Effector memory CD8-positive, alpha-beta T cell (primary cell): ENCODE measurements at regions not wholly inside any gene's neighbourhood (a gene's known extent, or its start where the extent isn't known, plus 50 kb on each side); places are given as distances from the start of the nearest gene placed in this dataset.
"Not testable (repeated sequence)": the region's sequence is repeated elsewhere in the genome, so short reads cannot be mapped to it uniquely, and the experiment has no call there.

Experiments
- ATAC-seq: fragments of 150-1000 bp; cut with Tn5 transposase; replicated peaks from 2 replicates; pipeline ENCODE4 v1.10.0; 2021; ENCODE audit warnings: mild to moderate bottlenecking, moderate library complexity
- DNase-seq, 3 experiments: peaks; one replicate each; pipeline ENCODE4 v3.0.0; 2021
- H3K27ac Mint-ChIP-seq, 2 donors: one replicate each; pipeline ENCODE4 v1.8.0; 2022; ENCODE audit warnings: mild to moderate bottlenecking in 2 of 2, mixed read lengths in 2 of 2, moderate library complexity in 2 of 2
- H3K27me3 Mint-ChIP-seq, 2 donors: one replicate each; pipeline ENCODE4 v1.8.0; 2022; ENCODE audit warnings: mixed read lengths in 2 of 2
- H3K36me3 Mint-ChIP-seq: one replicate; pipeline ENCODE4 v1.8.0; 2022; ENCODE audit warnings: mild to moderate bottlenecking, moderate library complexity, mixed read lengths; ENCODE audit not compliant: insufficient read depth
- H3K4me1 Mint-ChIP-seq, 2 donors: one replicate each; pipeline ENCODE4 v1.8.0; 2022; ENCODE audit warnings: low read depth in 2 of 2, mixed read lengths in 2 of 2
- H3K4me3 Mint-ChIP-seq, 2 donors: one replicate each; pipeline ENCODE4 v1.8.0; 2022; ENCODE audit warnings: mild to moderate bottlenecking in 2 of 2, mixed read lengths in 2 of 2, moderate library complexity in 2 of 2
- H3K9me3 Mint-ChIP-seq, 2 donors: one replicate each; pipeline ENCODE4 v1.8.0; 2022; ENCODE audit warnings: mixed read lengths in 2 of 2

- Mint-ChIP-seq H3K4me1 (no peaks in the 10 kb centered on the region), H3K27me3 (no peaks in the 10 kb centered on the region), H3K9me3 (peaks cover 0 to 5% of the 10 kb centered on the region in 2 donors), H3K36me3 (no peaks in the 10 kb centered on the region), H3K27ac (no peak overlapping the region), H3K4me3 (no peak overlapping the region)
- no peak for DNase-seq
- no peak for ATAC-seq
These were observed 204.3 kb upstream of the SEL1L start for GRCh38 chr14:81737938-81738337.

GRCh38 chr14:81738946-81739659 lies 205.4 kb upstream of the SEL1L start:
- Mint-ChIP-seq H3K27me3 (no peaks in the 10 kb centered on the region), H3K36me3 (no peaks in the 10 kb centered on the region), H3K4me3 (no peak overlapping the region), H3K4me1 (no peaks in the 10 kb centered on the region), H3K9me3 (peaks cover 0 to 7% of the 10 kb centered on the region in 2 donors), H3K27ac (no peak overlapping the region)
- ATAC-seq (no peak), DNase-seq (no peak)

GRCh38 chr14:81743605-81744004 lies 210.0 kb upstream of the SEL1L start:
- Mint-ChIP-seq H3K4me3 (no peak overlapping the region), H3K4me1 (no peaks in the 10 kb centered on the region), H3K9me3 (peaks cover 0 to 2% of the 10 kb centered on the region in 2 donors), H3K27ac (no peak overlapping the region), H3K27me3 (no peaks in the 10 kb centered on the region), H3K36me3 (no peaks in the 10 kb centered on the region)
- ATAC-seq (no peak), DNase-seq (no peak)

GRCh38 chr14:81751198-81751597 lies 217.5 kb upstream of the SEL1L start:
- H3K4me3 Mint-ChIP-seq = no peak overlapping the region
- no peak for ATAC-seq
- H3K27ac Mint-ChIP-seq = no peak overlapping the region
- H3K27me3 Mint-ChIP-seq = no peaks in the 10 kb centered on the region
- peaks cover 3% of the 10 kb centered on the region for H3K36me3 Mint-ChIP-seq
- H3K4me1 Mint-ChIP-seq = no peaks in the 10 kb centered on the region
- no peak for DNase-seq
- peaks cover 0 to 5% of the 10 kb centered on the region in 2 donors for H3K9me3 Mint-ChIP-seq

GRCh38 chr14:81759541-81759940 lies 225.9 kb upstream of the SEL1L start:
- Mint-ChIP-seq H3K4me1 (no peaks in the 10 kb centered on the region), H3K27ac (no peak overlapping the region), H3K9me3 (peaks cover 0 to 2% of the 10 kb centered on the region in 2 donors), H3K27me3 (no peaks in the 10 kb centered on the region), H3K36me3 (no peaks in the 10 kb centered on the region), H3K4me3 (no peak overlapping the region)
- ATAC-seq (no peak), DNase-seq (no peak)

GRCh38 chr14:81765651-81766275 lies 232.1 kb upstream of the SEL1L start:
- DNase-seq (no peak), ATAC-seq (no peak)
- Mint-ChIP-seq H3K4me3 (no peak overlapping the region), H3K4me1 (no peaks in the 10 kb centered on the region), H3K9me3 (peaks cover 0 to 2% of the 10 kb centered on the region in 2 donors), H3K36me3 (no peaks in the 10 kb centered on the region), H3K27ac (no peak overlapping the region), H3K27me3 (no peaks in the 10 kb centered on the region)

GRCh38 chr14:81766321-81766915 lies 232.8 kb upstream of the SEL1L start:
- ATAC-seq (no peak), DNase-seq (no peak)
- Mint-ChIP-seq H3K9me3 (peaks cover 0 to 2% of the 10 kb centered on the region in 2 donors), H3K27ac (no peak overlapping the region), H3K36me3 (no peaks in the 10 kb centered on the region), H3K4me1 (no peaks in the 10 kb centered on the region), H3K4me3 (no peak overlapping the region), H3K27me3 (no peaks in the 10 kb centered on the region)

- no peak for DNase-seq
- no peak for ATAC-seq
- Mint-ChIP-seq H3K27me3 (no peaks in the 10 kb centered on the region), H3K9me3 (peaks cover 0 to 2% of the 10 kb centered on the region in 2 donors), H3K4me1 (no peaks in the 10 kb centered on the region), H3K4me3 (no peak overlapping the region), H3K36me3 (no peaks in the 10 kb centered on the region), H3K27ac (no peak overlapping the region)
These were observed 233.8 kb upstream of the SEL1L start for GRCh38 chr14:81767266-81767995.

- H3K9me3 Mint-ChIP-seq = peaks cover 0 to 2% of the 10 kb centered on the region in 2 donors
- no peak for ATAC-seq
- no peak overlapping the region for H3K27ac Mint-ChIP-seq
- no peaks in the 10 kb centered on the region for H3K4me1 Mint-ChIP-seq
- no peak for DNase-seq
- no peaks in the 10 kb centered on the region for H3K27me3 Mint-ChIP-seq
- H3K4me3 Mint-ChIP-seq = no peak overlapping the region
- no peaks in the 10 kb centered on the region for H3K36me3 Mint-ChIP-seq
These were observed 238.1 kb upstream of the SEL1L start for GRCh38 chr14:81771651-81772275.

- peaks cover 1 to 2% of the 10 kb centered on the region in 2 donors for H3K9me3 Mint-ChIP-seq
- H3K27me3 Mint-ChIP-seq = no peaks in the 10 kb centered on the region
- ATAC-seq = no peak
- H3K4me1 Mint-ChIP-seq = no peaks in the 10 kb centered on the region
- no peaks in the 10 kb centered on the region for H3K36me3 Mint-ChIP-seq
- no peak overlapping the region for H3K27ac Mint-ChIP-seq
- no peak for DNase-seq
- H3K4me3 Mint-ChIP-seq = no peak overlapping the region
These were observed 238.7 kb upstream of the SEL1L start for GRCh38 chr14:81772381-81772780.

GRCh38 chr14:81776531-81776930 lies 242.9 kb upstream of the SEL1L start:
- Mint-ChIP-seq H3K27ac (no peak overlapping the region), H3K36me3 (no peaks in the 10 kb centered on the region), H3K4me3 (no peak overlapping the region), H3K27me3 (no peaks in the 10 kb centered on the region), H3K9me3 (peaks cover 5 to 8% of the 10 kb centered on the region in 2 donors), H3K4me1 (no peaks in the 10 kb centered on the region)
- no peak for DNase-seq
- ATAC-seq = no peak

GRCh38 chr14:81781798-81782197 lies 248.1 kb upstream of the SEL1L start:
- not testable (repeated sequence) for H3K27me3 Mint-ChIP-seq, H3K27ac Mint-ChIP-seq, DNase-seq, H3K4me3 Mint-ChIP-seq, H3K36me3 Mint-ChIP-seq, H3K4me1 Mint-ChIP-seq, ATAC-seq
- peaks cover 6 to 14% of the 10 kb centered on the region in 2 donors for H3K9me3 Mint-ChIP-seq

- Mint-ChIP-seq H3K9me3 (peaks cover 5 to 6% of the 10 kb centered on the region in 2 donors), H3K36me3 (no peaks in the 10 kb centered on the region), H3K27ac (no peak overlapping the region), H3K4me1 (no peaks in the 10 kb centered on the region), H3K27me3 (no peaks in the 10 kb centered on the region), H3K4me3 (no peak overlapping the region)
- DNase-seq (no peak), ATAC-seq (no peak)
These were observed 250.4 kb upstream of the SEL1L start for GRCh38 chr14:81784084-81784483.
